K562 (cell line): ENCODE measurements at regions not wholly inside any gene's neighbourhood (a gene's known extent, or its start where the extent isn't known, plus 50 kb on each side); places are given as distances from the start of the nearest gene placed in this dataset.

Experiments used
- ATAC-seq: fragments of 200-7000 bp; cut with Tn5 transposase; 3 replicates; pipeline ENCODE4 v1.9.1; 2020; ENCODE audit warnings: moderate library complexity
- BruUV-seq: library from RNA; stranded (reverse); fragments of 400-500 nt; replicated peaks from 2 replicates; lab custom pipeline; 2021; lab: Mats Ljungman, UMichigan
- CTCF ChIA-PET: fragments of 300-600 bp; formaldehyde crosslinking; extraction: SDS; loops from one replicate; lab custom pipeline; 2021; ENCODE audit warnings: low intra/inter-chr PET ratio; lab: Yijun Ruan, JAX
- POLR2A ChIA-PET: fragments of 300-600, 350-650 bp; sonication (Branson Sonifier 250); formaldehyde crosslinking; extraction: SDS; loops from one replicate; lab custom pipeline; 2021; ENCODE audit warnings: antibody characterized with exemption, inconsistent platforms; lab: Yijun Ruan, JAX
- DNase-seq, 4 experiments: peaks; one replicate each; pipeline versions ENCODE4 v3.0.0 to v3.0.0-alpha.2; 2011 to 2018; ENCODE audit warnings: low spot score in 3 of 4, mixed read lengths in 3 of 4; ENCODE audit errors: extremely low read depth in 1 of 4
- FAIRE-seq: peaks from 2 replicates; lab custom pipeline; 2011; peaks lifted over from hg19 to GRCh38; lab: Jason Lieb, UNC
- H2AFZ ChIP-seq: 2 replicates; pipeline ENCODE4 v1.6.0; 2011; ENCODE audit warnings: low read depth, low read length, control low read depth, inconsistent platforms
- H3K27ac ChIP-seq: fragments of 200-600 bp; 3 replicates; pipeline ENCODE4 v1.8.0; 2011; ENCODE audit warnings: low read depth, mild to moderate bottlenecking, control low read depth, inconsistent platforms, low read length, moderate library complexity, mixed read lengths; ENCODE audit errors: extremely low read depth
- H3K27me3 ChIP-seq, 2 experiments: fragments of 300-600 bp in 1 of 2; 2 replicates in 1 of 2; 3 replicates in 1 of 2; pipeline versions ENCODE4 v1.6.0 to v1.8.0; 2011; ENCODE audit warnings: inconsistent platforms in 2 of 2, low read length in 2 of 2, mild to moderate bottlenecking in 1 of 2, mixed read lengths in 1 of 2, moderate library complexity in 1 of 2; ENCODE audit not compliant: control insufficient read depth in 2 of 2, insufficient read depth in 2 of 2
- H3K36me3 ChIP-seq: fragments of 300-600 bp; 3 replicates; pipeline ENCODE4 v1.8.0; 2011; ENCODE audit warnings: mild to moderate bottlenecking, low read length, inconsistent platforms; ENCODE audit not compliant: control insufficient read depth, insufficient read depth
- H3K4me1 ChIP-seq, 2 experiments: fragments of 200-600 bp in 1 of 2; replicated peaks in 1 of 2; 2 replicates in 1 of 2; 3 replicates in 1 of 2; pipeline versions ENCODE4 v1.5.1 to v1.8.0; 2011; ENCODE audit warnings: inconsistent platforms in 2 of 2, low read length in 2 of 2, mild to moderate bottlenecking in 1 of 2, mixed read lengths in 1 of 2, moderate library complexity in 1 of 2; ENCODE audit not compliant: control insufficient read depth in 2 of 2, insufficient read depth in 2 of 2
- H3K4me2 ChIP-seq: 2 replicates; pipeline ENCODE4 v1.6.1; 2011; ENCODE audit warnings: low read length, control low read depth, inconsistent platforms, mixed read lengths; ENCODE audit not compliant: insufficient read depth
- H3K4me3 ChIP-seq: fragments of 200-600 bp; sonication (generic), shearing (Covaris generic); 2 replicates; pipeline ENCODE4 v1.5.1; 2016; ENCODE audit warnings: control low read depth, inconsistent platforms
- H3K79me2 ChIP-seq: fragments of 200-600 bp; 3 replicates; pipeline ENCODE4 v1.8.0; 2011; ENCODE audit warnings: low read length, inconsistent platforms; ENCODE audit not compliant: control insufficient read depth, insufficient read depth
- H3K9ac ChIP-seq, 2 experiments: 2 replicates each; pipeline versions ENCODE4 v1.6.0 to v1.6.1; 2011; ENCODE audit warnings: low read depth in 2 of 2, low read length in 2 of 2, control low read depth in 1 of 2, inconsistent platforms in 1 of 2, mild to moderate bottlenecking in 1 of 2, mixed read lengths in 1 of 2; ENCODE audit not compliant: insufficient read depth in 1 of 2
- H3K9me1 ChIP-seq: one replicate; pipeline ENCODE4 v1.6.0; 2011; ENCODE audit warnings: inconsistent platforms, mild to moderate bottlenecking, low read length, moderate library complexity; ENCODE audit not compliant: control insufficient read depth, insufficient read depth
- H3K9me3 ChIP-seq: replicated peaks from 2 replicates; pipeline ENCODE4 v1.5.1; 2011; ENCODE audit warnings: low read depth, low read length, inconsistent platforms; ENCODE audit not compliant: control insufficient read depth, insufficient read depth
- H4K20me1 ChIP-seq: replicated peaks from 2 replicates; pipeline ENCODE4 v1.6.1; 2011; ENCODE audit warnings: low read length, inconsistent platforms, mixed read lengths; ENCODE audit not compliant: control insufficient read depth, insufficient read depth
- GABPB2 ChIP-seq: fragments of 250-450 bp; sonication (Bioruptor Pico); conservative IDR thresholded peaks from 2 replicates; pipeline ENCODE4 v1.5.1; 2021; ENCODE audit warnings: mild to moderate bottlenecking
- ILK ChIP-seq: fragments of 450-650 bp; IDR thresholded peaks from 2 replicates; pipeline ENCODE4 v1.6.1; 2016; ENCODE audit warnings: missing genetic modification characterization, low read depth, mild to moderate bottlenecking, missing compliant biosample characterization, moderate library complexity, borderline replicate concordance
- RBM22 ChIP-seq: fragments of 200-400 bp; formaldehyde crosslinking; IDR thresholded peaks from 2 replicates; pipeline ENCODE4 v1.6.1; 2018; ENCODE audit warnings: low read length, low read depth; ENCODE audit not compliant: poor library complexity, severe bottlenecking
- XRCC5 ChIP-seq: fragments of 200-400 bp; formaldehyde crosslinking; IDR thresholded peaks from 2 replicates; pipeline ENCODE4 v1.6.1; 2017; ENCODE audit warnings: low read depth, mild to moderate bottlenecking, low read length
- WGBS: fragments of 100-300 bp; shearing (Covaris generic); methylation state at CpG from one replicate; pipeline ENCODE4 v1.1.6; 2016; ENCODE audit warnings: low coverage, mixed read lengths; ENCODE audit not compliant: insufficient coverage; ENCODE audit errors: missing lambda C conversion rate; 5-methylcytosine and 5-hydroxymethylcytosine counted together
- in situ Hi-C: fragments of 300-500 bp; cut with MboI; formaldehyde crosslinking; loops from 4 replicates; pipeline ENCODE4 v1.15.0; 2018; ENCODE audit warnings: inconsistent platforms, mixed read lengths
- intact Hi-C: fragments of 100-400 bp; cut with micrococcal nuclease; formaldehyde crosslinking; loops from 2 replicates; pipeline ENCODE4 v1.14.2; 2022
- TF ChIP-seq, protein P1 (sequence below), 2 experiments: IDR thresholded peaks in 1 of 2; conservative IDR thresholded peaks in 1 of 2; 2 replicates each; pipeline ENCODE4 v1.6.1; 2016; ENCODE audit warnings: low read depth in 2 of 2, mild to moderate bottlenecking in 1 of 2, missing compliant biosample characterization in 1 of 2, missing genetic modification characterization in 1 of 2, moderate library complexity in 1 of 2

DNA sequence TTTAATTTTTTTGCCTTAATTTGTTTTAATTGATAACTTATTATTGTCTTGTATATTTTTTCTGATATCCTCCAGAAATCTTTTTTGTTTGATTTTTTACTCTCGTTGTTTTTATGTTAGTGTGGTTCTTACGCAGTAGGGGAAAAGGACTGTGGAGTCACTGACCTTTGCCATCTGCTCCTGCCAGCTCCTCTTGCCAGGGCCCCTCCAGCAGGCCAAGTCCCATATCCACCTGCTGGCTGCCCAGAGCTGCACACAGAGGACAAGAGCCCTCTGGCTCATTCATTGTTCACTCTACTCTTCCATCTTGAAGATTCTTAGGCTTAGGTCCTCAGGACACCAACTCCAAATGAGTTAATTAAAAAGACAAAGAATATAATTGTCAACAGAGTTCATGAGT, 316.4 kb upstream of the DUSP10 start (continued):
- TF ChIP-seq, protein P1, sequence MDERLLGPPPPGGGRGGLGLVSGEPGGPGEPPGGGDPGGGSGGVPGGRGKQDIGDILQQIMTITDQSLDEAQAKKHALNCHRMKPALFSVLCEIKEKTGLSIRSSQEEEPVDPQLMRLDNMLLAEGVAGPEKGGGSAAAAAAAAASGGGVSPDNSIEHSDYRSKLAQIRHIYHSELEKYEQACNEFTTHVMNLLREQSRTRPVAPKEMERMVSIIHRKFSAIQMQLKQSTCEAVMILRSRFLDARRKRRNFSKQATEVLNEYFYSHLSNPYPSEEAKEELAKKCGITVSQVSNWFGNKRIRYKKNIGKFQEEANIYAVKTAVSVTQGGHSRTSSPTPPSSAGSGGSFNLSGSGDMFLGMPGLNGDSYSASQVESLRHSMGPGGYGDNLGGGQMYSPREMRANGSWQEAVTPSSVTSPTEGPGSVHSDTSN (CRISPR knock-in tag; IDR thresholded peaks at IDR 0.05; ENCODE audit: low read depth), result no peak
- TF ChIP-seq, protein P1 (tag; conservative IDR thresholded peaks at IDR 0.05; ENCODE audit: low read depth), result no peak
- no peak for TF ChIP-seq RBM22

DNA sequence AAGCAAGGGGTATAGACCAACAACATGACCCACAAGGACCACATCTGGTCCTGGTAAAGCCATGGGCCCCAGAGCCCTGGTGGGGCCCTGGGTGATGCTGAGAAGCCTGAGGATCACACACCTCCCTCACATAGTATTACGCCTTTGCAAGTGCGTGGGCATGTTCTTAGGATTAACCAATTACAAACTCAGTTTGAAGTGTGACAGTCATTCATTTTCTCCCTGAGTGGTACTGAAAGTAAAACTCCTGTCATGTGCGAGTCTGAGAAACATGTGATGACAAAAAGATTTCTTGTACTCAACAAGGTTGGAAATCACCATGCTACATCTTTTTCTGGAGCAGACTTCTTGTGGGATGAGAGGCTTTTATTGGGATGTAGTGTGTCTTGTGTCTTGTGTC, 315.3 kb upstream of the DUSP10 start:
- H3K36me3 ChIP-seq, result no peaks in the 10 kb centered on the region
- no peak for FAIRE-seq
- DNase-seq, result no peak
- H3K4me1 ChIP-seq, result no peaks in the 10 kb centered on the region
- no peaks in the 10 kb centered on the region for H4K20me1 ChIP-seq
- TF ChIP-seq XRCC5, result no peak
- no peak for TF ChIP-seq ILK
- no peak for TF ChIP-seq GABPB2 (CRISPR knock-in tag)
- 0% methylated on average over 3 of the region's 3 CpGs for WGBS
- ChIA-PET POLR2A (no interaction called here), CTCF (no interaction called here)
- H3K27ac ChIP-seq, result no peak overlapping the region
- in situ Hi-C loops (no loop called here), intact Hi-C loops (no loop called here)
- no TSS peak for BruUV-seq
- no peaks in the 10 kb centered on the region for H3K9me1 ChIP-seq
- H3K9ac ChIP-seq, result no peak overlapping the region
- no peak overlapping the region for H3K4me3 ChIP-seq
- H3K79me2 ChIP-seq, result no peaks in the 10 kb centered on the region
- no peaks in the 10 kb centered on the region for H3K9me3 ChIP-seq
- H2AFZ ChIP-seq, result no peak overlapping the region
- H3K27me3 ChIP-seq, result peaks cover 0 to 21% of the 10 kb centered on the region in 2 experiments; a peak in 3 of 5 replicates
- no peak for ATAC-seq
- H3K4me2 ChIP-seq, result no peak overlapping the region
